ENCODE measurements at regions not wholly inside any gene's neighbourhood (a gene's known extent, or its start where the extent isn't known, plus 50 kb on each side); places are given as distances from the start of the nearest gene placed in this dataset.

DNA sequence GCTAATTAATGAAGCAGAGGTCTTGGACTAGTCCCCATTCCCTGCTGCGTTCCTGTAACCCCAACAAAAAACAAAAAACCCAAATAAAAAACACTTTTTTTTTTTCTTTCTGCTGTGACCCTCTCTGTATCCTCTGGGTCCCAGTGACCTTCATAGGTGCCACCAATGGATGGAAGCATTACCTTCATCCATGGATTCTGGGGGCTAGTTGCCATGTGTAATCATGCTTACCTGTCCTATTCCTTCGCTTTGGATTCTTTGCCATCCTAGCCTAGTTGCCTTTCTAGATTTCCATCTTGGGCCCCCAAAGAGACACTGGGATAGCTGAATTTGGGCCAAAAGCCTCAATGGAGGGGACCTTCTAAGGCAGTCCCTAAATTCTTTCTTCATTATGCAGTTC is 1208.7 kb downstream of the BRINP3 start:
- TF ChIP-seq, protein P1, sequence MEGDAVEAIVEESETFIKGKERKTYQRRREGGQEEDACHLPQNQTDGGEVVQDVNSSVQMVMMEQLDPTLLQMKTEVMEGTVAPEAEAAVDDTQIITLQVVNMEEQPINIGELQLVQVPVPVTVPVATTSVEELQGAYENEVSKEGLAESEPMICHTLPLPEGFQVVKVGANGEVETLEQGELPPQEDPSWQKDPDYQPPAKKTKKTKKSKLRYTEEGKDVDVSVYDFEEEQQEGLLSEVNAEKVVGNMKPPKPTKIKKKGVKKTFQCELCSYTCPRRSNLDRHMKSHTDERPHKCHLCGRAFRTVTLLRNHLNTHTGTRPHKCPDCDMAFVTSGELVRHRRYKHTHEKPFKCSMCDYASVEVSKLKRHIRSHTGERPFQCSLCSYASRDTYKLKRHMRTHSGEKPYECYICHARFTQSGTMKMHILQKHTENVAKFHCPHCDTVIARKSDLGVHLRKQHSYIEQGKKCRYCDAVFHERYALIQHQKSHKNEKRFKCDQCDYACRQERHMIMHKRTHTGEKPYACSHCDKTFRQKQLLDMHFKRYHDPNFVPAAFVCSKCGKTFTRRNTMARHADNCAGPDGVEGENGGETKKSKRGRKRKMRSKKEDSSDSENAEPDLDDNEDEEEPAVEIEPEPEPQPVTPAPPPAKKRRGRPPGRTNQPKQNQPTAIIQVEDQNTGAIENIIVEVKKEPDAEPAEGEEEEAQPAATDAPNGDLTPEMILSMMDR (IDR thresholded peaks at IDR 0.05) = no peak
- no peak for TF ChIP-seq ZFX (IDR thresholded peaks at IDR 0.05; ENCODE audit: borderline replicate concordance)
- no peak overlapping the region for H3K27ac ChIP-seq

DNA sequence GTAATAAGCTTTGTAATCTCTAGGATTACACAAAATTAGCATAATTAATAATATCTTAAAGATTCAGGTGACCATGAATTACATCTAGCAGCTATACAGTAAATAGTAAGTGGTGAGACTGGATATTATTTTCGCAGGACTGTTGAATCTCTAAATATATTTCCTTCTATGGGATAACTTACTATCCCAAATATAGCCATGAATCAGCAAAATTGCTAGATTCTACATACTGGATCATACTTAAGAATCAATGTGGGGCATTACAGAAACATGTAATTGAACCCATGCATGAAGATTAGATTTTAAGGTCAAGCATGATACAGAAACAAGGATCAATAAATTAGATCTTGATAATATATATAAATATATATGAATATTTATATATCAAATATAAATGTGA is 1203.4 kb downstream of the BRINP3 start:
- no peak for TF ChIP-seq ZFX (IDR thresholded peaks at IDR 0.05; ENCODE audit: borderline replicate concordance)
- TF ChIP-seq, protein P1 (IDR thresholded peaks at IDR 0.05) = no peak
- no peak overlapping the region for H3K27ac ChIP-seq

DNA sequence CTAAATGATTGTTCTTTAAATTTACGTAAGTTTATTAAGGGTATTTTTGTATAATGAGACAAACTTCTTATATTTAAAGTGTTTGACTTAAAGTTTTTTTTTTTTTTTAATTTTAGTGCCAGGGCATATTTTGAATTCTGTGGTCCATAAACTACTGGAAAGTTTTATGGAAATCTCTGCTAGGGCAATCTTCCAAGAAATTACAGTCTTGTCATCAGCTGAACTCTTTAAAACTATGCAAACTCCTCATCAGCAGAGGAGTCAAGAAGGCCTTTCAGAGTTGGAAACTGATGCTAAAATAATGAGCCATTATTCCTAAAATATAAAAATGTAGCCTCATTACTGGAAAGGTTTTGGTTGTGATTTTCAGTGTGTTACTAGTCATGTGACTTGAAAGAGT is 1201.9 kb downstream of the BRINP3 start:
- no peak overlapping the region for H3K27ac ChIP-seq
- no peak for TF ChIP-seq ZFX (IDR thresholded peaks at IDR 0.05; ENCODE audit: borderline replicate concordance)
- TF ChIP-seq, protein P1 (IDR thresholded peaks at IDR 0.05) = no peak

DNA sequence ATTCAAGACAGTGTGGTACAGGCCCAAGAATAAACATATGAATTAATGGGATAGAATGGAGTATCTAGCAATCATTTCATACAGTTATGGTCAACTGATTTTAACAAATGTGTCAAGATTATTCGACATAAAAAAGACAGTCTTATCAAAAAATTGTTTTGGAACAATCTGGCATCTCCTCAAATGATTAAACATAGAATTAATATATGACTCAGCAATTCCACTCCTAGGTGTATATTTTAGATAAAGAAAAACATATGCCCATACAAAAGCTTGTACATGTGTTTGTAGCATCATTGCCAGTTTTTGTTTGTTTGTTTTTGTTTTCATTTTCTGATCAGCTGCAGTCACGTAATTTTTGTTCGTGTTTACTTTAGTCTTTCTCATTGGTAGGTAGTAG is 1188.3 kb downstream of the BRINP3 start:
- H3K27ac ChIP-seq = no peak overlapping the region
- TF ChIP-seq, protein P1 (IDR thresholded peaks at IDR 0.05) = no peak
- TF ChIP-seq ZFX (IDR thresholded peaks at IDR 0.05; ENCODE audit: borderline replicate concordance) = no peak

DNA sequence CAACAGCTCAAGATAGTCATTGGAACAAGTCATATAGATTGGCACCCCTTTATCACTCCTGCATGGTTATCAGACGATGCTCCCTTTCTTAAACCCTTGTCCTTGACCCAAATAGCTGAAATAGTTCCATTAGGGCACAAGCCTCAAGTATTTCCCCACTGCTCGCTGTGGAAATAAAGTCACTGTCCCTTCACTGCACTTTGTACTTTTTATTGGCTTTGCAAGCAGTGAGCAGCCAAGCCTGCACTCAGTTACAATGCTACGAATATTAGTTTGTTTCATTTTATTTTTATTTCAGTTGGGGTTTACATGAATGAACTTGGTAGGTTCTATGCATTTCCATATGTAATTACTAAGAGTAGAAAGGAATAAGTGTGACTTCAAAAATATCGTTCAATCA is 1176.4 kb downstream of the BRINP3 start:
- TF ChIP-seq ZFX (IDR thresholded peaks at IDR 0.05; ENCODE audit: borderline replicate concordance) = no peak
- TF ChIP-seq, protein P1 (IDR thresholded peaks at IDR 0.05) = no peak
- no peak overlapping the region for H3K27ac ChIP-seq

DNA sequence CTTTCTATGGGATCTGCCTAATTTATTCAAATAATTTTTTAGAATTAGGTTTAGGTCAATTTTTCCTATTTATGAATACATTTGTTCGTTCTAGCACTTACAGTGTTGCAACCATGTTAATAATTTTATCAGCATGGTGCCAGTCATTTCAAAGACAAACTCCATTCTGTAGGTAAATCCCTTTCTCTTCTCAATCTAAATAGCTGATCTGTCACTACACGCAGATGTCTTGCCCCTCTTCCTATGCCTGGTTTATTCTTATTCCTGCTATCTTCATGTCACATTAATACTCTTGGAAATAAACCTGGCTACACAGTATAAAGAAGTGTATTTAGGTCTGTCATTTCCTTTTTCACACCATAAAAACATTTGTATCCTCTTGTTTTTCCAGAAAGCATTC is 1172.4 kb downstream of the BRINP3 start:
- H3K27ac ChIP-seq = no peak overlapping the region

DNA sequence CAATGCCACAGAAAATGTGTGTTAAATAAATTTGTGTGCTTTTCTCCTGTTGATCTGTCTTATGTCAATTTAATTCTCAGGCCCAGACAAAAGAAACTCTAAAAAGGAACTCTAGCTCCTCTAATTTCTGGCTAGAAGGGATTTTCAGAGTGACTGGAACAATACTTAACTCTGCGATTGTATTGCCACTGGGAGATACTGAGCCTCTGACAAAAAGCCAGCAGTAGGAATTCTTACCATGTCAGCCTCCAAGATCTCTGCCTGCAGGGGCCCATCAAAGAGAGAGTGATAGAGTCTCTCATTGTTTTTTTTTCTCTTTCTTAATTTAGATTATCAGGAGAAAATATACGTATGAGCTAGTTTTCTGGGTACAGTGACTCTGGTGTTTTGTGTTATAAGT is 1165.7 kb downstream of the BRINP3 start:
- H3K27ac ChIP-seq = no peak overlapping the region
- TF ChIP-seq ZFX (IDR thresholded peaks at IDR 0.05; ENCODE audit: borderline replicate concordance) = no peak
- TF ChIP-seq, protein P1 (IDR thresholded peaks at IDR 0.05) = no peak

More for the DNA sequence above, 1172.4 kb downstream of the BRINP3 start:
- no peak for TF ChIP-seq ZFX (IDR thresholded peaks at IDR 0.05; ENCODE audit: borderline replicate concordance)
- TF ChIP-seq, protein P1 (IDR thresholded peaks at IDR 0.05) = no peak

All from 22Rv1 (cell line).